ENCODE measurements at regions not wholly inside any gene's neighbourhood (a gene's known extent, or its start where the extent isn't known, plus 50 kb on each side); places are given as distances from the start of the nearest gene placed in this dataset.

DNA sequence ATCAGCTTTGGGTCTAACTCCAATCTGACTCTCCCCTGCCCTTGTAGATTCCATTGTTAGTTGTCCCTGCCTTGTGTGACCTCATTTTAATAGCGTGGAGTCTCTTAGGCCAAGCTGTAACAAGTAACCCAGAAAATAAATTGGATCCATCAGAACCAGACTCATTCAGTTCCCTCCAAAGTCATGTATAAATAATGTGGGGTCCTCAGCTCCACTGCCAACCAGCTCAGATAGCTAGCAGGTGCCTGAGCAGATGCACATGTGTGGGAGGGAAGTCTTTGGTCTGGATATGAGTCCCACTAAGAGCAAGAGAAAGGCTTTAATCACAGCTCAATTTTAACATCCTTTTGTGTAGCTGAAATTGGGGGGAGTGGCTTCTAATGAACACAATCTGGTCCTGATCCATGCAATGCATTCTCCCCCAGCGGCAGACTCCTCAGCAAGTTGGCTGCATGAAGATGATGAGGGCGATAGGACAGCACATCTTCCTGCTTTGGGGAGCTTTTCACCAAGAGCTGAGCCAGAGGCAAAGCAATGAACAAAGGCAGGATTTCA is 151.6 kb downstream of the ABCC12 start (continued):
- TF ChIP-seq HNRNPK (IDR thresholded peaks at IDR 0.05; ENCODE audit: low read depth, low read length, poor library complexity, severe bottlenecking) (no peak), SYNCRIP (IDR thresholded peaks at IDR 0.05; ENCODE audit: insufficient read depth, low read depth, low read length) (no peak), ZNF441 (CRISPR knock-in tag; IDR thresholded peaks at IDR 0.05; ENCODE audit: borderline replicate concordance) (no peak), ZKSCAN8 (CRISPR knock-in tag; IDR thresholded peaks at IDR 0.05; ENCODE audit: borderline replicate concordance) (no peak), ZNF781 (CRISPR knock-in tag; IDR thresholded peaks at IDR 0.05; ENCODE audit: borderline replicate concordance, not compliant biosample characterization) (no peak), KDM6A (CRISPR knock-in tag; IDR thresholded peaks at IDR 0.05; ENCODE audit: low read depth) (no peak)
- TF ChIP-seq, protein P1, sequence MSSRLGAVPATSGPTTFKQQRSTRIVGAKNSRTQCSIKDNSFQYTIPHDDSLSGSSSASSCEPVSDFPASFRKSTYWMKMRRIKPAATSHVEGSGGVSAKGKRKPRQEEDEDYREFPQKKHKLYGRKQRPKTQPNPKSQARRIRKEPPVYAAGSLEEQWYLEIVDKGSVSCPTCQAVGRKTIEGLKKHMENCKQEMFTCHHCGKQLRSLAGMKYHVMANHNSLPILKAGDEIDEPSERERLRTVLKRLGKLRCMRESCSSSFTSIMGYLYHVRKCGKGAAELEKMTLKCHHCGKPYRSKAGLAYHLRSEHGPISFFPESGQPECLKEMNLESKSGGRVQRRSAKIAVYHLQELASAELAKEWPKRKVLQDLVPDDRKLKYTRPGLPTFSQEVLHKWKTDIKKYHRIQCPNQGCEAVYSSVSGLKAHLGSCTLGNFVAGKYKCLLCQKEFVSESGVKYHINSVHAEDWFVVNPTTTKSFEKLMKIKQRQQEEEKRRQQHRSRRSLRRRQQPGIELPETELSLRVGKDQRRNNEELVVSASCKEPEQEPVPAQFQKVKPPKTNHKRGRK (CRISPR knock-in tag; IDR thresholded peaks at IDR 0.05) = no peak
- TF ChIP-seq, protein P2, sequence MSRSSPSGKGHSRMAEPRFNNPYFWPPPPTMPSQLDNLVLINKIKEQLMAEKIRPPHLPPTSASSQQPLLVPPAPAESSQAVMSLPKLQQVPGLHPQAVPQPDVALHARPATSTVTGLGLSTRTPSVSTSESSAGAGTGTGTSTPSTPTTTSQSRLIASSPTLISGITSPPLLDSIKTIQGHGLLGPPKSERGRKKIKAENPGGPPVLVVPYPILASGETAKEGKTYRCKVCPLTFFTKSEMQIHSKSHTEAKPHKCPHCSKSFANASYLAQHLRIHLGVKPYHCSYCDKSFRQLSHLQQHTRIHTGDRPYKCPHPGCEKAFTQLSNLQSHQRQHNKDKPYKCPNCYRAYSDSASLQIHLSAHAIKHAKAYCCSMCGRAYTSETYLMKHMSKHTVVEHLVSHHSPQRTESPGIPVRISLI (CRISPR knock-in tag; IDR thresholded peaks at IDR 0.05; ENCODE audit: borderline replicate concordance) = no peak
- TF ChIP-seq, protein P3, sequence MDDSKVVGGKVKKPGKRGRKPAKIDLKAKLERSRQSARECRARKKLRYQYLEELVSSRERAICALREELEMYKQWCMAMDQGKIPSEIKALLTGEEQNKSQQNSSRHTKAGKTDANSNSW (CRISPR knock-in tag; IDR thresholded peaks at IDR 0.05; ENCODE audit: borderline replicate concordance) = no peak
